Urothelium cell line (cell line): ENCODE measurements at regions not wholly inside any gene's neighbourhood (a gene's known extent, or its start where the extent isn't known, plus 50 kb on each side); places are given as distances from the start of the nearest gene placed in this dataset.
"Not testable (repeated sequence)": the region's sequence is repeated elsewhere in the genome, so short reads cannot be mapped to it uniquely, and the experiment has no call there.

Experiments used
- DNase-seq: peaks from one replicate; pipeline ENCODE4 v3.0.0; 2011; ENCODE audit warnings: low spot score, mixed read lengths
- FAIRE-seq: peaks from 2 replicates; lab custom pipeline; 2011; peaks lifted over from hg19 to GRCh38; lab: Jason Lieb, UNC

- no peak for FAIRE-seq
Observed at GRCh38 chrX:78822157-78822690, 74.7 kb downstream of the LPAR4 start.

GRCh38 chrX:78831523-78831922 lies 84.0 kb downstream of the LPAR4 start:
- FAIRE-seq (no peak), DNase-seq (no peak)

More at GRCh38 chrX:78822157-78822690, 74.7 kb downstream of the LPAR4 start:
- no peak for DNase-seq

- DNase-seq, result no peak
- FAIRE-seq, result no peak
Observed at GRCh38 chrX:78838709-78839108, 91.2 kb downstream of the LPAR4 start.

- no peak for DNase-seq
- no peak for FAIRE-seq
Observed at GRCh38 chrX:78839711-78840110, 92.2 kb downstream of the LPAR4 start.

GRCh38 chrX:78844218-78844617 lies 96.7 kb downstream of the LPAR4 start:
- FAIRE-seq, DNase-seq: not testable (repeated sequence)

GRCh38 chrX:78881248-78881647 lies 63.9 kb upstream of the P2RY10 start:
- not testable (repeated sequence) for FAIRE-seq

GRCh38 chrX:78886550-78886949 lies 58.6 kb upstream of the P2RY10 start:
- FAIRE-seq (no peak), DNase-seq (peak; percentile 4)

More at GRCh38 chrX:78881248-78881647, 63.9 kb upstream of the P2RY10 start:
- not testable (repeated sequence) for DNase-seq
